HEK293 (cell line): ENCODE measurements at regions not wholly inside any gene's neighbourhood (a gene's known extent, or its start where the extent isn't known, plus 50 kb on each side); places are given as distances from the start of the nearest gene placed in this dataset.

Experiments used
- BCL6B ChIP-seq: fragments of 450-650 bp; formaldehyde crosslinking; IDR thresholded peaks from 2 replicates; pipeline ENCODE4 v1.5.1; 2017; ENCODE audit warnings: missing biosample characterization, missing genetic modification characterization
- HOXA7 ChIP-seq: sonication (generic); formaldehyde crosslinking; IDR thresholded peaks from 2 replicates; pipeline ENCODE4 v1.8.1; 2022; ENCODE audit warnings: missing genetic modification reagents, borderline replicate concordance
- ZNF274 ChIP-seq, 2 experiments: fragments of 200-500 bp in 1 of 2; fragments of 450-650 bp in 1 of 2; sonication (Bioruptor generic) in 1 of 2; formaldehyde crosslinking in 1 of 2; IDR thresholded peaks; 2 replicates each; pipeline versions ENCODE4 v1.5.1 to v1.6.1; 2014 to 2016; ENCODE audit warnings: borderline replicate concordance in 1 of 2, inconsistent platforms in 1 of 2, low read length in 1 of 2, missing biosample characterization in 1 of 2, missing genetic modification characterization in 1 of 2
- ZNF510 ChIP-seq: fragments of 450-650 bp; formaldehyde crosslinking; IDR thresholded peaks from 2 replicates; pipeline ENCODE4 v1.5.1; 2018; ENCODE audit warnings: mild to moderate bottlenecking, missing genetic modification characterization, missing biosample characterization; ENCODE audit not compliant: insufficient replicate concordance

DNA sequence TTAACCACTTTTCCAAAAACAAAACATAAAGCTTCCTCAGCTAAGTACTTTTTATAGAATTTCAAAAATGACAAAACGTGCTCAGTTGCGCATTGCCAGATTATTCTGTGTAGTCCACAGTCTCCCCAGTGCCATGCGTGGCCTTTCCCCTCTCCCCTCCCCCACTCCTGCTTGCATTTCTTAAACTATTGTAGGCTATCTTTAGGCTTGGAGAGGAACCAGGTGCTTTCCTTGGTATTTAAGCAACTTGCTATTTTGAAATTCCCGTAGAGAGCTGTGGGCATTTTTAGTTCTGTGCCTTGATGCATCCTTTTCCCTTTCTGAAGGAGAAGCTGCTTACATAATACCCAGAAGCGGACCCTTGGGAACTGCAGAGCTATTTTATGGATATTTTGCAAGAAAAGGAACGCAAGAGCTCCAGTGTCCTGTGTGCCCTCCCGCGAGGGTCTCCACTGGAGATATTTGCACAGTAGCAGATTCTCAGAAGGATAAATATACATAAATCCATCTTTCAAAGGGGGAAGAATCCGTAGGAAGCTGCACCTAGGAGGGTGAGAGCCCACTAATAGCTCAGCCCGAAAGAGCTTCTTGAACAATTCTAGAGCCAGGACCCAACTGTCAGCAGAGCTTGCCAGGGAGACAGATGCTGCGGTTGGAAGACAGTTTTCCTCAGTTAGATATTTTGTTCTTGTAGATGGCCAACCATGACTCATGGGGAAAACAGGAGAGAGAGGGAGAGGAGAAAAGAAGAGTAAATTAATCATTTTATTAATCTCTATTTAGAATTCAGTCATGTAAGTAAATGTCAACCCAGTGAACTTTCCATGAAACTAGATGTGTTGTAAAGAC, 1298.3 kb upstream of the WWC1 start:
- TF ChIP-seq ZNF510 (no peak), BCL6B (tag by site-specific recombination) (no peak), ZNF274 (IDR thresholded peaks at IDR 0.05; ENCODE audit: low read length) (no peak), ZNF274 (tag by site-specific recombination; IDR thresholded peaks at IDR 0.05; ENCODE audit: borderline replicate concordance) (no peak), HOXA7 (CRISPR knock-in tag) (no peak)
